ENCODE measurements at regions not wholly inside any gene's neighbourhood (a gene's known extent, or its start where the extent isn't known, plus 50 kb on each side); places are given as distances from the start of the nearest gene placed in this dataset.

DNA sequence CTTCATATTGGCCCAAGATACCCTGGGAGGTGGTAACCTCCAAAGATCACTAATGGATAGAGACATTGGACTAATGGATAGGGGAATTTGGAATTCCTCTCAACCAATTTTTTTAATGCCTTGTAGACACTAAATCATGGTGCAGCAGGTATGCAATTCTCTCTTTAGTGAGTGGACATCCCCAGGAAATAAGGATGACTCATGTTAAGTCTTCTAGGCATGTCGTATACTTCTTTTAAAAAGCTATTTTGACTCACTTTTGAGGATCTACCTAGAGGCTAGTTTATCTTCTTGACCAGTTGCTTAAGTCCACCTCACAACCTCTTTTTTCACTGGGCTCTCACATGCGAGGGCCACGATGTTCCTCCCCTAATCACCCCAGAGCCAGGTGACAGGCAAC lies 211.6 kb upstream of the CDH12 start:
- TF ChIP-seq, protein P1, sequence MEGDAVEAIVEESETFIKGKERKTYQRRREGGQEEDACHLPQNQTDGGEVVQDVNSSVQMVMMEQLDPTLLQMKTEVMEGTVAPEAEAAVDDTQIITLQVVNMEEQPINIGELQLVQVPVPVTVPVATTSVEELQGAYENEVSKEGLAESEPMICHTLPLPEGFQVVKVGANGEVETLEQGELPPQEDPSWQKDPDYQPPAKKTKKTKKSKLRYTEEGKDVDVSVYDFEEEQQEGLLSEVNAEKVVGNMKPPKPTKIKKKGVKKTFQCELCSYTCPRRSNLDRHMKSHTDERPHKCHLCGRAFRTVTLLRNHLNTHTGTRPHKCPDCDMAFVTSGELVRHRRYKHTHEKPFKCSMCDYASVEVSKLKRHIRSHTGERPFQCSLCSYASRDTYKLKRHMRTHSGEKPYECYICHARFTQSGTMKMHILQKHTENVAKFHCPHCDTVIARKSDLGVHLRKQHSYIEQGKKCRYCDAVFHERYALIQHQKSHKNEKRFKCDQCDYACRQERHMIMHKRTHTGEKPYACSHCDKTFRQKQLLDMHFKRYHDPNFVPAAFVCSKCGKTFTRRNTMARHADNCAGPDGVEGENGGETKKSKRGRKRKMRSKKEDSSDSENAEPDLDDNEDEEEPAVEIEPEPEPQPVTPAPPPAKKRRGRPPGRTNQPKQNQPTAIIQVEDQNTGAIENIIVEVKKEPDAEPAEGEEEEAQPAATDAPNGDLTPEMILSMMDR (IDR thresholded peaks at IDR 0.05) = no peak
- TF ChIP-seq EZH2 (IDR thresholded peaks at IDR 0.05; ENCODE audit: borderline replicate concordance, insufficient read depth, low read depth, low read length, poor library complexity, severe bottlenecking) = no peak
- Histone ChIP-seq H4K20me1 (ENCODE audit: control insufficient read depth, insufficient read depth, low read length, poor library complexity, severe bottlenecking) (no peaks in the 10 kb centered on the region), H3K27ac (ENCODE audit: low read length in 2 of 2) (no peak overlapping the region), H3K9me3 (ENCODE audit: control extremely low read depth in 1 of 3, control insufficient read depth in 2 of 3, insufficient read depth in 1 of 3, low read length in 2 of 3) (no peaks in the 10 kb centered on the region), H3K9ac (ENCODE audit: low read length) (no peak overlapping the region), H3K4me2 (replicated peaks; ENCODE audit: low read depth, low read length, poor library complexity, severe bottlenecking) (no peak overlapping the region), H2AFZ (ENCODE audit: insufficient read depth, low read depth, low read length, poor library complexity, severe bottlenecking) (no peak overlapping the region), H3K4me1 (ENCODE audit: control insufficient read depth in 2 of 2, insufficient read depth in 2 of 2, low read length in 2 of 2) (no peaks in the 10 kb centered on the region), H3K27me3 (replicated peaks in 1 of 4; ENCODE audit: control extremely low read depth in 1 of 4, control insufficient read depth in 3 of 4, insufficient read depth in 4 of 4, low read length in 3 of 4) (no peaks in the 10 kb centered on the region), H3K4me3 (ENCODE audit: control extremely low read depth in 1 of 5, extremely low read depth in 1 of 5, insufficient read depth in 1 of 5, low read depth in 2 of 5, low read length in 4 of 5) (no peak overlapping the region), H3K36me3 (replicated peaks in 1 of 2; ENCODE audit: control extremely low read depth in 1 of 2, control insufficient read depth in 1 of 2, extremely low read depth in 1 of 2, insufficient read depth in 2 of 2, low read length in 1 of 2) (no peaks in the 10 kb centered on the region), H3K79me2 (ENCODE audit: control insufficient read depth, insufficient read depth, low read length) (no peaks in the 10 kb centered on the region)
- H3K9me3 Mint-ChIP-seq (ENCODE audit: insufficient read depth) = no peaks in the 10 kb centered on the region
- WGBS (ENCODE audit: insufficient coverage) = 82% methylated on average over 3 of the region's 3 CpGs
- no peak overlapping the region for H3K27ac Mint-ChIP-seq
- H3K4me1 Mint-ChIP-seq = no peaks in the 10 kb centered on the region
- no peak for ATAC-seq (ENCODE audit: low read depth)
- intact Hi-C loops (cut with micrococcal nuclease) = no loop called here
- POLR2A ChIA-PET = no interaction called here
- CTCF ChIA-PET = no interaction called here
- no peak overlapping the region for H3K4me3 Mint-ChIP-seq
- DNase-seq = no peak
- no peaks in the 10 kb centered on the region for H3K27me3 Mint-ChIP-seq

DNA sequence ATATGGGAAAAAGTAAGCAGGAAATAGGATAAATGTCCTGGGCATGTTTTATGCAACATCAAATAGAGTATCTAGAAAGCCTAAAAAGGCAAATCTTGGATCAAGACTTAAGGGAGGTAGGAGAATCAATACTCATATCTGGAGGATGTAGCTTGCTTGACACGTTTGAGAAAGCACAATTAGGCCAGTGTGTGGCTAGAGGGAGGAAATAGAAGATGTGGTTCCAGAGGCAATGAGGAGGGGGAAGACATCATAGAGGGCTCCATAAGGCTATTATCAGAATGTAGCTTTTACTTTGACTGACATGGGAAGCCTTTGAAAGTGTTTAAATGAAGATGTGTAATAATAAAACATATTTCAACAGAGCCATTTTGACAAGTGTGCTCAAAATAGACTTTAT lies 200.7 kb upstream of the CDH12 start:
- Histone ChIP-seq H4K20me1 (ENCODE audit: control insufficient read depth, insufficient read depth, low read length, poor library complexity, severe bottlenecking) (no peaks in the 10 kb centered on the region), H3K79me2 (ENCODE audit: control insufficient read depth, insufficient read depth, low read length) (no peaks in the 10 kb centered on the region), H3K27ac (ENCODE audit: low read length in 2 of 2) (no peak overlapping the region), H3K9me3 (ENCODE audit: control extremely low read depth in 1 of 3, control insufficient read depth in 2 of 3, insufficient read depth in 1 of 3, low read length in 2 of 3) (no peaks in the 10 kb centered on the region), H3K4me1 (ENCODE audit: control insufficient read depth in 2 of 2, insufficient read depth in 2 of 2, low read length in 2 of 2) (no peaks in the 10 kb centered on the region), H3K27me3 (replicated peaks in 1 of 4; ENCODE audit: control extremely low read depth in 1 of 4, control insufficient read depth in 3 of 4, insufficient read depth in 4 of 4, low read length in 3 of 4) (no peaks in the 10 kb centered on the region), H3K36me3 (replicated peaks in 1 of 2; ENCODE audit: control extremely low read depth in 1 of 2, control insufficient read depth in 1 of 2, extremely low read depth in 1 of 2, insufficient read depth in 2 of 2, low read length in 1 of 2) (no peaks in the 10 kb centered on the region), H3K9ac (ENCODE audit: low read length) (no peak overlapping the region), H3K4me2 (replicated peaks; ENCODE audit: low read depth, low read length, poor library complexity, severe bottlenecking) (no peak overlapping the region), H3K4me3 (ENCODE audit: control extremely low read depth in 1 of 5, extremely low read depth in 1 of 5, insufficient read depth in 1 of 5, low read depth in 2 of 5, low read length in 4 of 5) (no peak overlapping the region), H2AFZ (ENCODE audit: insufficient read depth, low read depth, low read length, poor library complexity, severe bottlenecking) (no peak overlapping the region)
- no peaks in the 10 kb centered on the region for H3K4me1 Mint-ChIP-seq
- intact Hi-C loops (cut with micrococcal nuclease) = no loop called here
- 14% methylated on average over 1 of the region's 1 CpG for WGBS (ENCODE audit: insufficient coverage)
- H3K9me3 Mint-ChIP-seq (ENCODE audit: insufficient read depth) = no peaks in the 10 kb centered on the region
- H3K27me3 Mint-ChIP-seq = no peaks in the 10 kb centered on the region
- no peak overlapping the region for H3K4me3 Mint-ChIP-seq
- ChIA-PET POLR2A (no interaction called here), CTCF (no interaction called here)
- TF ChIP-seq EZH2 (IDR thresholded peaks at IDR 0.05; ENCODE audit: borderline replicate concordance, insufficient read depth, low read depth, low read length, poor library complexity, severe bottlenecking) = no peak
- no peak overlapping the region for H3K27ac Mint-ChIP-seq
- no peak for DNase-seq
- ATAC-seq (ENCODE audit: low read depth) = no peak
